OCI-LY7 (cell line): ENCODE measurements at regions not wholly inside any gene's neighbourhood (a gene's known extent, or its start where the extent isn't known, plus 50 kb on each side); places are given as distances from the start of the nearest gene placed in this dataset.

ENCODE experiments used
- BruUV-seq: library from RNA; stranded (reverse); fragments of 400-500 nt; replicated peaks from 2 replicates; lab custom pipeline; 2021; lab: Mats Ljungman, UMichigan
- CTCF ChIA-PET: fragments of 300-600 bp; sonication (Branson Sonifier 250); formaldehyde crosslinking; loops from one replicate; lab custom pipeline; 2022; ENCODE audit warnings: antibody characterized with exemption; ENCODE audit not compliant: unreplicated experiment; lab: Charles Lee
- POLR2A ChIA-PET: fragments of 300-600 bp; sonication (Branson Sonifier 250); formaldehyde crosslinking; loops from one replicate; lab custom pipeline; 2022; ENCODE audit warnings: antibody characterized with exemption; lab: Charles Lee
- DNase-seq: peaks from one replicate; pipeline ENCODE4 v3.0.0-alpha.2; 2015; ENCODE audit warnings: low spot score
- H2AFZ ChIP-seq: fragments of 200-600 bp; sonication (generic), shearing (Covaris generic); 2 replicates; pipeline ENCODE4 v1.6.1; 2014; ENCODE audit warnings: mild to moderate bottlenecking, antibody characterized with exemption, low read length, moderate library complexity
- H3K27ac ChIP-seq: fragments of 200-600 bp; sonication (generic); 2 replicates; pipeline ENCODE4 v1.5.1; 2014; ENCODE audit warnings: mixed run types, low read depth, mild to moderate bottlenecking, moderate library complexity, low read length, inconsistent platforms; ENCODE audit not compliant: poor library complexity, severe bottlenecking
- H3K36me3 ChIP-seq: fragments of 200-600 bp; sonication (generic); 2 replicates; pipeline ENCODE4 v1.6.1; 2014; ENCODE audit warnings: mild to moderate bottlenecking, antibody characterized with exemption, low read length, moderate library complexity, mixed read lengths; ENCODE audit not compliant: insufficient read depth
- H3K4me1 ChIP-seq: fragments of 200-600 bp; sonication (generic); 2 replicates; pipeline ENCODE4 v1.5.1; 2014; ENCODE audit warnings: mild to moderate bottlenecking, low read length; ENCODE audit not compliant: insufficient read depth, poor library complexity, severe bottlenecking
- H3K4me2 ChIP-seq: fragments of 200-600 bp; sonication (generic); 2 replicates; pipeline ENCODE4 v1.6.1; 2014; ENCODE audit warnings: mild to moderate bottlenecking, low read length
- H3K4me3 ChIP-seq: fragments of 200-600 bp; sonication (generic); 2 replicates; pipeline ENCODE4 v1.5.1; 2014; ENCODE audit warnings: mild to moderate bottlenecking, low read depth, low read length; ENCODE audit not compliant: poor library complexity, severe bottlenecking
- H3K79me2 ChIP-seq: fragments of 200-600 bp; sonication (generic); 2 replicates; pipeline ENCODE4 v1.6.1; 2016; ENCODE audit warnings: low read depth, mild to moderate bottlenecking, low read length, moderate library complexity, mixed read lengths; ENCODE audit not compliant: insufficient read depth
- H3K9me2 ChIP-seq: fragments of 200-600 bp; sonication (generic); 2 replicates; pipeline ENCODE4 v1.6.1; 2016; ENCODE audit warnings: mild to moderate bottlenecking, low read length, mixed read lengths; ENCODE audit not compliant: insufficient read depth
- H3K9me3 ChIP-seq: fragments of 200-600 bp; sonication (generic); 2 replicates; pipeline ENCODE4 v1.6.1; 2014; ENCODE audit warnings: mild to moderate bottlenecking, mixed run types, low read length, mixed read lengths
- H4K20me1 ChIP-seq: fragments of 200-600 bp; sonication (generic); 2 replicates; pipeline ENCODE4 v1.6.1; 2014; ENCODE audit warnings: mild to moderate bottlenecking, antibody characterized with exemption, low read length, moderate library complexity, mixed read lengths; ENCODE audit not compliant: insufficient read depth
- CTCF ChIP-seq: fragments of 200-600 bp; sonication (generic); conservative IDR thresholded peaks from 2 replicates; pipeline ENCODE4 v1.5.1; 2014; ENCODE audit warnings: mild to moderate bottlenecking, antibody characterized with exemption, low read length, moderate library complexity, mixed read lengths
- EZH2phosphoT487 ChIP-seq: fragments of 200-600 bp; sonication (generic); IDR thresholded peaks from 2 replicates; pipeline ENCODE4 v1.6.1; 2018; ENCODE audit warnings: low read depth, borderline replicate concordance, mild to moderate bottlenecking, mixed run types, antibody characterized with exemption, low read length, moderate library complexity, mixed read lengths
- intact Hi-C: fragments of 100-400 bp; cut with micrococcal nuclease; formaldehyde crosslinking; loops from one replicate; pipeline ENCODE4 v1.10.0; 2022; ENCODE audit not compliant: unreplicated experiment

GRCh38 chr5:84682531-84682930 is 297.9 kb upstream of the EDIL3 start:
- Histone ChIP-seq H3K9me3 (no peaks in the 10 kb centered on the region), H3K79me2 (no peaks in the 10 kb centered on the region), H3K9me2 (no peaks in the 10 kb centered on the region), H3K4me1 (no peaks in the 10 kb centered on the region), H3K4me2 (no peak overlapping the region), H3K36me3 (no peaks in the 10 kb centered on the region), H3K4me3 (no peak overlapping the region), H4K20me1 (no peaks in the 10 kb centered on the region), H2AFZ (no peak overlapping the region), H3K27ac (no peak overlapping the region)
- intact Hi-C loops: no loop called here
- DNase-seq: no peak
- no TSS peak for BruUV-seq
- ChIA-PET POLR2A (interaction anchor here (0.5 kb wide), 1 partner anchor 82 kb away, joined by 4 read pairs; no protein-coding TSS in a partner anchor), CTCF (no interaction called here)
- TF ChIP-seq EZH2phosphoT487 (no peak), CTCF (no peak)

- DNase-seq: no peak
- Histone ChIP-seq H3K4me2 (no peak overlapping the region), H3K27ac (no peak overlapping the region), H3K4me3 (no peak overlapping the region), H3K9me2 (no peaks in the 10 kb centered on the region), H4K20me1 (no peaks in the 10 kb centered on the region), H3K79me2 (no peaks in the 10 kb centered on the region), H3K4me1 (no peaks in the 10 kb centered on the region), H3K9me3 (no peaks in the 10 kb centered on the region), H3K36me3 (no peaks in the 10 kb centered on the region), H2AFZ (no peak overlapping the region)
- CTCF ChIA-PET: no interaction called here
- intact Hi-C loops: no loop called here
- no peak for TF ChIP-seq CTCF
- TF ChIP-seq EZH2phosphoT487: no peak
- POLR2A ChIA-PET: interaction anchor here (0.6 to 1.2 kb wide), 5 partner anchors 15 to 630 kb away, joined by 3 to 4 read pairs (median 3); no protein-coding TSS in a partner anchor
- BruUV-seq: no TSS peak
Observed at GRCh38 chr5:84680908-84681307, 296.2 kb upstream of the EDIL3 start.

GRCh38 chr5:84673785-84674184 is 289.1 kb upstream of the EDIL3 start:
- ChIA-PET CTCF (no interaction called here), POLR2A (interaction anchor here (0.9 kb wide), 1 partner anchor 8 kb away, joined by 3 read pairs; no protein-coding TSS in a partner anchor)
- Histone ChIP-seq H3K9me3 (no peaks in the 10 kb centered on the region), H3K36me3 (no peaks in the 10 kb centered on the region), H3K9me2 (no peaks in the 10 kb centered on the region), H4K20me1 (no peaks in the 10 kb centered on the region), H3K4me1 (no peaks in the 10 kb centered on the region), H2AFZ (no peak overlapping the region), H3K27ac (no peak overlapping the region), H3K4me3 (no peak overlapping the region), H3K4me2 (no peak overlapping the region), H3K79me2 (no peaks in the 10 kb centered on the region)
- intact Hi-C loops: no loop called here
- DNase-seq: no peak
- no peak for TF ChIP-seq CTCF
- no peak for TF ChIP-seq EZH2phosphoT487
- BruUV-seq: no TSS peak
